ENCODE measurements at regions not wholly inside any gene's neighbourhood (a gene's known extent, or its start where the extent isn't known, plus 50 kb on each side); places are given as distances from the start of the nearest gene placed in this dataset.

GRCh38 chr11:10625982-10626311, 57.5 kb upstream of the LYVE1 start:
- TF ChIP-seq, protein P1, sequence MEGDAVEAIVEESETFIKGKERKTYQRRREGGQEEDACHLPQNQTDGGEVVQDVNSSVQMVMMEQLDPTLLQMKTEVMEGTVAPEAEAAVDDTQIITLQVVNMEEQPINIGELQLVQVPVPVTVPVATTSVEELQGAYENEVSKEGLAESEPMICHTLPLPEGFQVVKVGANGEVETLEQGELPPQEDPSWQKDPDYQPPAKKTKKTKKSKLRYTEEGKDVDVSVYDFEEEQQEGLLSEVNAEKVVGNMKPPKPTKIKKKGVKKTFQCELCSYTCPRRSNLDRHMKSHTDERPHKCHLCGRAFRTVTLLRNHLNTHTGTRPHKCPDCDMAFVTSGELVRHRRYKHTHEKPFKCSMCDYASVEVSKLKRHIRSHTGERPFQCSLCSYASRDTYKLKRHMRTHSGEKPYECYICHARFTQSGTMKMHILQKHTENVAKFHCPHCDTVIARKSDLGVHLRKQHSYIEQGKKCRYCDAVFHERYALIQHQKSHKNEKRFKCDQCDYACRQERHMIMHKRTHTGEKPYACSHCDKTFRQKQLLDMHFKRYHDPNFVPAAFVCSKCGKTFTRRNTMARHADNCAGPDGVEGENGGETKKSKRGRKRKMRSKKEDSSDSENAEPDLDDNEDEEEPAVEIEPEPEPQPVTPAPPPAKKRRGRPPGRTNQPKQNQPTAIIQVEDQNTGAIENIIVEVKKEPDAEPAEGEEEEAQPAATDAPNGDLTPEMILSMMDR (IDR thresholded peaks at IDR 0.05) = no peak
- TF ChIP-seq EZH2 (IDR thresholded peaks at IDR 0.05; ENCODE audit: borderline replicate concordance, insufficient read depth, low read depth, low read length, poor library complexity, severe bottlenecking) = no peak

Data from B cell (primary cell).